ENCODE measurements at regions not wholly inside any gene's neighbourhood (a gene's known extent, or its start where the extent isn't known, plus 50 kb on each side); places are given as distances from the start of the nearest gene placed in this dataset.

DNA sequence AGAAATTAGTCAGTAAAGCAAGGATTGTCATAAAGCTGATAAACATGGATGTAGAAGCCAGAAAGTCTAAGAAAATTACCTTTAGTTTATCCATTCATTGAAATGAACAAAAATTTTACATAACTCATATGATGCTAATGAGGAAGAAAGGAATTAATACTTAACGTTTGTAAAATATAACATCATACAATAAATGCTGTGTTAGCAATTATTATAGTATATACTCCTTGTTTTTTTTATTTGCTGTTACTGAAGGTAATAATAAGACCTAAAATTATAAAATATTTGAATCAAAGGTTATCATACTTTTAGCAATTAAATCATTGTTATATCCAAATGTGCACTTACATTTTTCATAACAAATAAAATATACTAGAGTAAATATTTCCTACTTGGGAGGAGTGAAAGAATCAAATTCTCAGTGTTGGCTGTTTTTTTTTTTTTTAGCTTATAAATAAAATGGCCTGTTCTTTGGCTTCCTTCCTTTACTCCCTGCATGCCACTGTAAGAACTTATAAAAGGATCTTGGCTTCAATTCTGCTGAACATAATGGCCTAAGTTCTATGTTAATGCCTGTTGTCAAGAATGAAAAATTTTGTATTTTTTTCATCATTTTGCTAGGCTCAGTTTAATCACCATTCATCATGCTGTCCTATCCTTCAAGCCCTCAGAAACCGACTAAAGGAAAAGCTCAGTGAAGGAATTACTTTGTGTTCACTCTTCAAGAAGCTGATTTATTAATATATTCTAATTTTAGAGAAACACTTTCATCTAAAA, 167.4 kb upstream of the SLITRK1 start:
- no peaks in the 10 kb centered on the region for H3K4me1 Mint-ChIP-seq
- H3K36me3 Mint-ChIP-seq, result no peaks in the 10 kb centered on the region
- H3K27ac Mint-ChIP-seq, result no peak overlapping the region

GRCh38 chr13:84044805-84045204, 162.5 kb upstream of the SLITRK1 start:
- Histone ChIP-seq H3K36me3 (peaks cover 5% of the 10 kb centered on the region), H3K4me1 (no peaks in the 10 kb centered on the region), H2AFZ (replicated peaks) (no peak overlapping the region), H3K27ac (no peak overlapping the region), H3K9me3 (ENCODE audit: low read depth) (no peaks in the 10 kb centered on the region), H4K20me1 (ENCODE audit: low read depth) (no peaks in the 10 kb centered on the region), H3K27me3 (no peaks in the 10 kb centered on the region), H3F3A (ENCODE audit: low read depth) (no peaks in the 10 kb centered on the region), H3K4me2 (no peak overlapping the region), H3K79me2 (ENCODE audit: low read depth) (no peaks in the 10 kb centered on the region), H3K4me3 (no peak overlapping the region), H3K9ac (no peak overlapping the region)
- no peak for DNase-seq (ENCODE audit: low spot score)
- Mint-ChIP-seq H3K27me3 (ENCODE audit: insufficient read depth, low read depth) (no peaks in the 10 kb centered on the region), H3K9me3 (no peaks in the 10 kb centered on the region), H3K27ac (no peak overlapping the region), H3K4me1 (no peaks in the 10 kb centered on the region), H3K36me3 (no peaks in the 10 kb centered on the region), H3K4me3 (no peak overlapping the region)
- TF ChIP-seq, protein P1, sequence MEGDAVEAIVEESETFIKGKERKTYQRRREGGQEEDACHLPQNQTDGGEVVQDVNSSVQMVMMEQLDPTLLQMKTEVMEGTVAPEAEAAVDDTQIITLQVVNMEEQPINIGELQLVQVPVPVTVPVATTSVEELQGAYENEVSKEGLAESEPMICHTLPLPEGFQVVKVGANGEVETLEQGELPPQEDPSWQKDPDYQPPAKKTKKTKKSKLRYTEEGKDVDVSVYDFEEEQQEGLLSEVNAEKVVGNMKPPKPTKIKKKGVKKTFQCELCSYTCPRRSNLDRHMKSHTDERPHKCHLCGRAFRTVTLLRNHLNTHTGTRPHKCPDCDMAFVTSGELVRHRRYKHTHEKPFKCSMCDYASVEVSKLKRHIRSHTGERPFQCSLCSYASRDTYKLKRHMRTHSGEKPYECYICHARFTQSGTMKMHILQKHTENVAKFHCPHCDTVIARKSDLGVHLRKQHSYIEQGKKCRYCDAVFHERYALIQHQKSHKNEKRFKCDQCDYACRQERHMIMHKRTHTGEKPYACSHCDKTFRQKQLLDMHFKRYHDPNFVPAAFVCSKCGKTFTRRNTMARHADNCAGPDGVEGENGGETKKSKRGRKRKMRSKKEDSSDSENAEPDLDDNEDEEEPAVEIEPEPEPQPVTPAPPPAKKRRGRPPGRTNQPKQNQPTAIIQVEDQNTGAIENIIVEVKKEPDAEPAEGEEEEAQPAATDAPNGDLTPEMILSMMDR (IDR thresholded peaks at IDR 0.05), result no peak

More for the DNA sequence above, 167.4 kb upstream of the SLITRK1 start:
- Histone ChIP-seq H4K20me1 (ENCODE audit: low read depth) (no peaks in the 10 kb centered on the region), H3K4me2 (no peak overlapping the region), H2AFZ (replicated peaks) (no peak overlapping the region), H3K4me3 (no peak overlapping the region), H3K9me3 (ENCODE audit: low read depth) (no peaks in the 10 kb centered on the region), H3F3A (ENCODE audit: low read depth) (no peaks in the 10 kb centered on the region), H3K27me3 (no peaks in the 10 kb centered on the region), H3K4me1 (no peaks in the 10 kb centered on the region), H3K27ac (no peak overlapping the region), H3K9ac (no peak overlapping the region), H3K79me2 (ENCODE audit: low read depth) (no peaks in the 10 kb centered on the region), H3K36me3 (no peaks in the 10 kb centered on the region)
- Mint-ChIP-seq H3K9me3 (peaks cover under 1% of the 10 kb centered on the region), H3K4me3 (no peak overlapping the region), H3K27me3 (ENCODE audit: insufficient read depth, low read depth) (no peaks in the 10 kb centered on the region)
- TF ChIP-seq, protein P1 (IDR thresholded peaks at IDR 0.05), result no peak
- TF ChIP-seq EZH2phosphoT487 (IDR thresholded peaks at IDR 0.05) (no peak), EZH2 (IDR thresholded peaks at IDR 0.05) (no peak)
- DNase-seq (ENCODE audit: low spot score), result no peak

DNA sequence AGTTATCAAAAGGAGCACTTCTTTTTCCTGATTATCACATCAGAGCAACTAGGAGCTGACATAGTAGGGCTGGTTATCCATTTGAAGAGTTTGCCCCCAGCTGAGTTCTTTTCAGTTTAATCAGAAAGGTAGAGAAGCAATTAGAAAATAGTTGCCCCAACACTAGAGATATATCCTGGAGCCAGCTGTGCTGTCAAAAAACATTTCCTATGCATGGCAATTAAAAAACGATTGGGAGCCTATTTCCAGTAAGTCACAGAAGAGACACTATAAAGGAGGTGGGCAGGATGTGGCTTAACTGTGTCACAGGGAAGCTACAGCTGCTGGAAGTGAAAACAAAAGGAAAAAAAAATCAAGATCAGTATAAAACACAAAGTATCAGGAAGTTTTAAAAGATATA, 155.7 kb upstream of the SLITRK1 start:
- Histone ChIP-seq H3K9me3 (ENCODE audit: low read depth) (no peaks in the 10 kb centered on the region), H3K4me2 (peak overlapping the region; percentile 60), H3K4me1 (peaks cover 27% of the 10 kb centered on the region), H3K9ac (no peak overlapping the region), H4K20me1 (ENCODE audit: low read depth) (no peaks in the 10 kb centered on the region), H3K36me3 (peaks cover 5% of the 10 kb centered on the region), H3K27me3 (no peaks in the 10 kb centered on the region), H3F3A (ENCODE audit: low read depth) (peaks cover 25% of the 10 kb centered on the region), H3K79me2 (ENCODE audit: low read depth) (no peaks in the 10 kb centered on the region), H3K27ac (peak overlapping the region; percentile 89), H3K4me3 (no peak overlapping the region), H2AFZ (replicated peaks) (no peak overlapping the region)
- peaks cover 13% of the 10 kb centered on the region for H3K4me1 Mint-ChIP-seq
- H3K27me3 Mint-ChIP-seq (ENCODE audit: insufficient read depth, low read depth), result peaks cover 5% of the 10 kb centered on the region
- H3K4me3 Mint-ChIP-seq, result no peak overlapping the region
- TF ChIP-seq EZH2 (IDR thresholded peaks at IDR 0.05) (no peak), EZH2phosphoT487 (IDR thresholded peaks at IDR 0.05) (no peak)
- TF ChIP-seq, protein P1 (IDR thresholded peaks at IDR 0.05), result no peak
- DNase-seq (ENCODE audit: low spot score), result peak; percentile 59
- H3K27ac Mint-ChIP-seq, result peak overlapping the region; percentile 55
- H3K36me3 Mint-ChIP-seq, result no peaks in the 10 kb centered on the region
- H3K9me3 Mint-ChIP-seq, result no peaks in the 10 kb centered on the region
